ENCODE measurements at regions not wholly inside any gene's neighbourhood (a gene's known extent, or its start where the extent isn't known, plus 50 kb on each side); places are given as distances from the start of the nearest gene placed in this dataset.
"Not testable (repeated sequence)": the region's sequence is repeated elsewhere in the genome, so short reads cannot be mapped to it uniquely, and the experiment has no call there.

- Histone ChIP-seq H3K4me3 (no peak overlapping the region), H3K27me3 (ENCODE audit: insufficient read depth in 3 of 3, low read length in 2 of 3) (no peaks in the 10 kb centered on the region), H3K27ac (no peak overlapping the region), H3K4me1 (peaks cover 2% of the 10 kb centered on the region), H3K9me3 (no peaks in the 10 kb centered on the region), H3K36me3 (ENCODE audit: insufficient read depth in 1 of 2, low read depth in 1 of 2) (no peaks in the 10 kb centered on the region)
- no peak for TF ChIP-seq CTCF (IDR thresholded peaks at IDR 0.05)
- ATAC-seq: no peak
- DNase-seq: no peak
- WGBS, 3 donors: 45 to 84% (median 61%) methylated on average over 6 of the region's 6 CpGs
- intact Hi-C loops (cut with DNase I): no loop called here
Measured at GRCh38 chr12:42910656-42911055, 321.1 kb upstream of the PRICKLE1 start.

DNA sequence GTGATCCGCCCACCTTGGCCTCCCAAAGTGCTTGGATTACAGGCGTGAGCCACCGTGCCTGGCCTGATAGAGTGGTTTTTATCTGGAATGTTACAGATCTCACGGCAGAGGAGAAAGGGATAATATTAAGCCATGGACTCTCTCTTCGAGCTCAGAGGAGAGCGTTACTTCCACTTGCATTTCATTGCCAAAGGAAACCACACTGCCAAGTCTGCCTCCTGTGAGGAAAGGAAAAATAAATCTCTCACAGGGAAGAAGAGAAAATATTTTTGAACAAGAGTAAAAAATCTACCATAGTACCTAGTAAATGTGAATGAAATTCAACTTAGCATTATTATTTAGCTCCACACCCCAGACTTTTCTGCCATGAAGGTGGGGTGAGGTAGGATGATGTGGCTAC is 319.2 kb upstream of the PRICKLE1 start:
- no peaks in the 10 kb centered on the region for H3K36me3 ChIP-seq (ENCODE audit: insufficient read depth in 1 of 2, low read depth in 1 of 2)
- no peak for DNase-seq
- no peak overlapping the region for H3K27ac ChIP-seq
- intact Hi-C loops (cut with DNase I): no loop called here
- no peaks in the 10 kb centered on the region for H3K9me3 ChIP-seq
- no peaks in the 10 kb centered on the region for H3K27me3 ChIP-seq (ENCODE audit: insufficient read depth in 3 of 3, low read length in 2 of 3)
- peaks cover 11% of the 10 kb centered on the region for H3K4me1 ChIP-seq
- H3K4me3 ChIP-seq: no peak overlapping the region
- TF ChIP-seq CTCF (IDR thresholded peaks at IDR 0.05): no peak
- WGBS, 3 donors: 32 to 60% (median 34%) methylated on average over 6 of the region's 6 CpGs
- no peak for ATAC-seq

DNA sequence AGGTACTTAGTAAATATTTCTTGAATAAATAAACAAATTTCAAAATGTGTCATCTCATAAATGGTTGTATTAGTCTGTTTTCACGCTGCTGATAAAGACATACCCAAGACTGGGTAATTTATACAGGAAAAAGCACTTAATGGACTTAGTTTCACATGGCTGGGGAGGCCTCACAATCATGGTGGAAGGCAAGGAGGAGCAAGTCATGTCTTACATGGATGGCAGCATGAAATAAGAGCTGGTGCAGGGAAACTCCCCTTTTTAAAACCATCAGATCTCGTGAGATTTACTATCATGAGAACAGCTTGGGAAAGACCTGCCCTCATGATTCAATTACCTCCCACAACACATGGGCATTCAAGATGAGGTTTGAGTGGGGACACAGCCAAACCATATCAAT is 317.3 kb upstream of the PRICKLE1 start:
- H3K27ac ChIP-seq; H3K36me3 ChIP-seq (ENCODE audit: insufficient read depth in 1 of 2, low read depth in 1 of 2); H3K4me3 ChIP-seq; ATAC-seq; intact Hi-C loops (cut with DNase I); H3K27me3 ChIP-seq (ENCODE audit: insufficient read depth in 3 of 3, low read length in 2 of 3); DNase-seq; H3K9me3 ChIP-seq: not testable (repeated sequence)
- 83 to 91% (median 90%) methylated on average over 2 of the region's 2 CpGs for WGBS, 3 donors
- H3K4me1 ChIP-seq: peaks cover 11% of the 10 kb centered on the region

DNA sequence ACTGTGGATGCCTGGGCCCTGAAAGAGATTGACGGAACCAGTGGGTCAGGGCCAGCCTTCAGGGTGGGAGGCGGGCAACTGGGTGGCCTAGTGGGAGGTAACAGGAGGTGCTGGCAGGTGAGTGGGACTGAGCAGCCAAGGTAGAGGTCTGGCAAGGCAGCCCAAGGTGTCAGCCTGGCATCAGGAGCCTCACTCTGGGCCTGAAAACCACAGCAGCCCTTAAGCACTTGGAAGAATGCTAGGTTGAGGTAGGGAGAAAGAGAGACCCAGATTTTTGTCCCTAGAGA is 315.8 kb upstream of the PRICKLE1 start:
- no peaks in the 10 kb centered on the region for H3K27me3 ChIP-seq (ENCODE audit: insufficient read depth in 3 of 3, low read length in 2 of 3)
- peak in 1 of 2 donors; percentile 57 for DNase-seq
- no peak for TF ChIP-seq CTCF (IDR thresholded peaks at IDR 0.05)
- H3K4me3 ChIP-seq: no peak overlapping the region
- H3K4me1 ChIP-seq: peaks cover 11% of the 10 kb centered on the region
- intact Hi-C loops (cut with DNase I): no loop called here
- peak overlapping the region; percentile 89 for H3K27ac ChIP-seq
- 29 to 51% (median 49%) methylated on average over 2 of the region's 2 CpGs for WGBS, 3 donors
- H3K36me3 ChIP-seq (ENCODE audit: insufficient read depth in 1 of 2, low read depth in 1 of 2): no peaks in the 10 kb centered on the region
- no peaks in the 10 kb centered on the region for H3K9me3 ChIP-seq
- ATAC-seq: no peak

GRCh38 chr12:42904683-42905418 is 315.3 kb upstream of the PRICKLE1 start:
- DNase-seq (no peak), ATAC-seq (peak; percentile 86 to 93 (median 92))
- Histone ChIP-seq H3K4me1 (peaks cover 11% of the 10 kb centered on the region), H3K36me3 (ENCODE audit: insufficient read depth in 1 of 2, low read depth in 1 of 2) (no peaks in the 10 kb centered on the region), H3K9me3 (no peaks in the 10 kb centered on the region), H3K4me3 (peak overlapping the region; percentile 51), H3K27me3 (ENCODE audit: insufficient read depth in 3 of 3, low read length in 2 of 3) (no peaks in the 10 kb centered on the region), H3K27ac (peak overlapping the region; percentile 89)
- WGBS, 3 donors: 26 to 42% (median 30%) methylated on average over 12 of the region's 12 CpGs
- intact Hi-C loops (cut with DNase I): no loop called here
- TF ChIP-seq CTCF (IDR thresholded peaks at IDR 0.05): no peak
